Nephron (organoid): ENCODE measurements at regions not wholly inside any gene's neighbourhood (a gene's known extent, or its start where the extent isn't known, plus 50 kb on each side); places are given as distances from the start of the nearest gene placed in this dataset.

ENCODE experiments used
- H3K27ac Mint-ChIP-seq, 3 experiments: 2 replicates each; pipeline ENCODE4 v1.8.0; 2020; ENCODE audit warnings: mixed read lengths in 3 of 3, mild to moderate bottlenecking in 2 of 3, moderate library complexity in 1 of 3
- H3K27me3 Mint-ChIP-seq: 2 replicates; pipeline ENCODE4 v1.8.0; 2021; ENCODE audit warnings: low read depth, mild to moderate bottlenecking, moderate library complexity, mixed read lengths
- H3K36me3 Mint-ChIP-seq: 2 replicates; pipeline ENCODE4 v1.8.0; 2020; ENCODE audit warnings: low read depth, mixed read lengths
- H3K4me1 Mint-ChIP-seq: 2 replicates; pipeline ENCODE4 v1.8.0; 2020; ENCODE audit warnings: mixed read lengths
- H3K4me3 Mint-ChIP-seq, 3 experiments: 2 replicates each; pipeline ENCODE4 v1.8.0; 2020; ENCODE audit warnings: mild to moderate bottlenecking in 3 of 3, mixed read lengths in 3 of 3, moderate library complexity in 2 of 3
- H3K9me3 Mint-ChIP-seq: 2 replicates; pipeline ENCODE4 v1.8.0; 2020; ENCODE audit warnings: mixed read lengths
- TF ChIP-seq, protein P1 (sequence below), 3 experiments: fragments of 200-600 bp; sonication (generic); IDR thresholded peaks; one replicate each; pipeline ENCODE4 v1.5.0; 2021; ENCODE audit warnings: antibody characterized with exemption in 3 of 3; ENCODE audit not compliant: unreplicated experiment in 3 of 3

DNA sequence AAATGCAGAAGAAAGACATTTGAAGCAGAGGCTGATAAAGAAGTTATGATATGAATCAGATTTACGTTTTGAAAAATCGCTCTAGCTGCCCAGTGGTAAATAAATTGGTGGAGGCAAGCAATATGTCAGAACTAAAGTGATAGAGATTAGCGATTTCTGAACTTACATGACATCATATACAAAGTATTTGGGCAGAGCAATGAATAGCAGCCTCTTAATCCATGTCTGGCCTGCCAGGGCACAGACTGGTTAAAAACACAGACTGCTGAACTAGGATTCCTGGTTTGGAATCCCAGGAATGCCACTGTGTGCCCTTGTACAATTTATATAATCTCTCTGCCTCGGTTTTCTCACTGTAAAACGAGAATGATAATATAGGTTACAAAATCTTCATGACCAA lies 243.1 kb upstream of the SETMAR start:
- TF ChIP-seq, protein P1, sequence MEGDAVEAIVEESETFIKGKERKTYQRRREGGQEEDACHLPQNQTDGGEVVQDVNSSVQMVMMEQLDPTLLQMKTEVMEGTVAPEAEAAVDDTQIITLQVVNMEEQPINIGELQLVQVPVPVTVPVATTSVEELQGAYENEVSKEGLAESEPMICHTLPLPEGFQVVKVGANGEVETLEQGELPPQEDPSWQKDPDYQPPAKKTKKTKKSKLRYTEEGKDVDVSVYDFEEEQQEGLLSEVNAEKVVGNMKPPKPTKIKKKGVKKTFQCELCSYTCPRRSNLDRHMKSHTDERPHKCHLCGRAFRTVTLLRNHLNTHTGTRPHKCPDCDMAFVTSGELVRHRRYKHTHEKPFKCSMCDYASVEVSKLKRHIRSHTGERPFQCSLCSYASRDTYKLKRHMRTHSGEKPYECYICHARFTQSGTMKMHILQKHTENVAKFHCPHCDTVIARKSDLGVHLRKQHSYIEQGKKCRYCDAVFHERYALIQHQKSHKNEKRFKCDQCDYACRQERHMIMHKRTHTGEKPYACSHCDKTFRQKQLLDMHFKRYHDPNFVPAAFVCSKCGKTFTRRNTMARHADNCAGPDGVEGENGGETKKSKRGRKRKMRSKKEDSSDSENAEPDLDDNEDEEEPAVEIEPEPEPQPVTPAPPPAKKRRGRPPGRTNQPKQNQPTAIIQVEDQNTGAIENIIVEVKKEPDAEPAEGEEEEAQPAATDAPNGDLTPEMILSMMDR (IDR thresholded peaks at IDR 0.05; ENCODE audit: unreplicated experiment in 3 of 3): no peak
- peak overlapping the region in 2 of 3 experiments; percentile 18 to 32 for H3K27ac Mint-ChIP-seq
- H3K4me3 Mint-ChIP-seq: no peak overlapping the region
- no peaks in the 10 kb centered on the region for H3K9me3 Mint-ChIP-seq
- no peaks in the 10 kb centered on the region for H3K27me3 Mint-ChIP-seq
- H3K4me1 Mint-ChIP-seq: peaks cover 11% of the 10 kb centered on the region
- H3K36me3 Mint-ChIP-seq: no peaks in the 10 kb centered on the region

DNA sequence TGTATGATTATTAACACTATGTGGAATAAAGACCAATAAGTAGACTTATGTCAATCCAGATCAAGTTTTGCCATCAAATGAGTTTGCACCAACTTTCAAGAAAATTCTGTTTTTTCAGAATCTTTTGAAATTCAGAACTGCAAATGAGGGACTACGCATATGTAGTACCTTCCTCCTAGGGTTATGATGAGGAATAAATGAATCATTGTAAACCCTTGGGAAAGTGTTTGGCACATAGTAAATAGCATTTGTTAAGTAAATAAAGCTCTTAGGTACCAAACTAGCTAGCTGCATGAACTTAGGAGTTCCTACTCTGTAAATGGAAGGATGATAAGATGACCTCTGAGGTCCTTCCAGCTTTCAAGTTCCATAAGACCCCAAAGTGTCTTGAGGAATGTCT lies 242.6 kb upstream of the SETMAR start:
- peak overlapping the region in 1 of 3 experiments; percentile 32 for H3K27ac Mint-ChIP-seq
- H3K9me3 Mint-ChIP-seq: no peaks in the 10 kb centered on the region
- TF ChIP-seq, protein P1 (IDR thresholded peaks at IDR 0.05; ENCODE audit: unreplicated experiment in 3 of 3): no peak
- peaks cover 11% of the 10 kb centered on the region for H3K4me1 Mint-ChIP-seq
- no peak overlapping the region for H3K4me3 Mint-ChIP-seq
- H3K36me3 Mint-ChIP-seq: no peaks in the 10 kb centered on the region
- no peaks in the 10 kb centered on the region for H3K27me3 Mint-ChIP-seq

DNA sequence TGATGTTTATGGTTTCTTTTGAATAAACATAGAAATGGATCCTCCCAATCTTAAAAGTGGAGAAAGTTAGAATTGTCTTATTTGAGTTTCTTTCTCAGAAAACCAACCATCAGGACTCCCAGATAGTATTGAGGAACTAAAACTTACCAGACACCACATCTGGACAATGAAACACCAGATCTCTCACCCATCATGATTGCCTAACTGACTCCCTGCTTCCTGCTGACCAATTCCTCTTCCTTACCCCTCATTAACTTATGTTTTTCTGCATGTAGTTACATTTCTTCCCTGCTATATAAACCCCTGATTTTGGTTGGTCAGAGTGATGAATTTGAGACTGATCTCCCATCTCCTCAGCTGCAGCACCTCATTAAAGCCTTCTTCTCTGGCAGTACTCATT lies 242.0 kb upstream of the SETMAR start:
- TF ChIP-seq, protein P1 (IDR thresholded peaks at IDR 0.05; ENCODE audit: unreplicated experiment in 3 of 3): no peak
- H3K27ac Mint-ChIP-seq: no peak overlapping the region
- H3K4me1 Mint-ChIP-seq: peaks cover 11% of the 10 kb centered on the region
- no peak overlapping the region for H3K4me3 Mint-ChIP-seq
- no peaks in the 10 kb centered on the region for H3K36me3 Mint-ChIP-seq
- no peaks in the 10 kb centered on the region for H3K27me3 Mint-ChIP-seq
- H3K9me3 Mint-ChIP-seq: no peaks in the 10 kb centered on the region

DNA sequence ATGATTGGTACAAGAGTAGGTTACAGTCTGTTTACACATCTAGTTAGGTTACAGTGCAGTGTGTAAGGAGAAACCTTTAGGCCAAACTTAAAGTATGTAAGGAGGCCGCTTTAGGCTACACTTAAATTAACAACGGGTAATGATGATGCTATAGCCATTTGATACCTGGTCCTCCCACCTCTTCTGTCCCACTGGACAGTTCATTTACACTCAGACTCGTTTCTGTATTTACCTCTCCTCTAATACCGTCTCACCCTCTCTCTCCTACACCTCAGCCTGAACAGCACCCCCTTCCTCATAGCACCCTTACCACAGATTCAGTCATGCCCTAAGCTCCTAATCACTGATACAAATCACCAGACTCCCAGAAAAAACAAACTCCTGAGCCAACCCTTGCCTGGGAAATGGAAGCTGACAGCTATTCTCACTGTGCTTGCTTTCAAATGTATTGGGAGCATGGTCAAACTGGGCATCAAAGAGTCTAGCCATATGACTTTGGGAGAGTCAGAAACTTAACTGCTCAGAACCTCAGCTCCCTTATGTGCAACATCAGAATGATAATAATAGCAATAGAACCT lies 241.3 kb upstream of the SETMAR start:
- Mint-ChIP-seq H3K27ac (no peak overlapping the region), H3K4me1 (peaks cover 11% of the 10 kb centered on the region)

DNA sequence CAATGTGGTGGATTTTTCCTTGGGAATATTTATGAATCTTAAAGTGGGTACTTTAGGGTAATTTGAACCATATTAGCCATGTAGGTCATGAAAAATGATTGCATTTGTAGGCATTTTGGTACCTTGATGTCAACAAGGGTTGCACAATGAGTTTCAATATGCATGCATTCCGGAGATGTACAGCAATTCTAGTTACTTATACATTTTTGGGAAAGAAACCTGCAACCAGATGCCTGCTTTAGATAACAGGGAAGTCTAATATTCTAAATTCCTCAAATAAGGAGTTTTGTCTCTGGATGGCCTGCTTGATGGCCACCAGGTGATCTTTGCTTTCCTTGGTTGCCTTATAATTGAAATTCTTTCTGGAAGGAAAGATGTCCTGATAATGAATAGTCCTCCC lies 240.5 kb upstream of the SETMAR start:
- H3K4me3 Mint-ChIP-seq: no peak overlapping the region
- TF ChIP-seq, protein P1 (IDR thresholded peaks at IDR 0.05; ENCODE audit: unreplicated experiment in 3 of 3): no peak
- no peaks in the 10 kb centered on the region for H3K9me3 Mint-ChIP-seq
- H3K36me3 Mint-ChIP-seq: no peaks in the 10 kb centered on the region
- H3K4me1 Mint-ChIP-seq: peaks cover 11% of the 10 kb centered on the region
- no peaks in the 10 kb centered on the region for H3K27me3 Mint-ChIP-seq
- H3K27ac Mint-ChIP-seq: no peak overlapping the region

More for the DNA sequence above, 241.3 kb upstream of the SETMAR start:
- no peak overlapping the region for H3K4me3 Mint-ChIP-seq
- H3K27me3 Mint-ChIP-seq: no peaks in the 10 kb centered on the region
- no peaks in the 10 kb centered on the region for H3K36me3 Mint-ChIP-seq
- no peaks in the 10 kb centered on the region for H3K9me3 Mint-ChIP-seq
- TF ChIP-seq, protein P1 (IDR thresholded peaks at IDR 0.05; ENCODE audit: unreplicated experiment in 3 of 3): no peak

DNA sequence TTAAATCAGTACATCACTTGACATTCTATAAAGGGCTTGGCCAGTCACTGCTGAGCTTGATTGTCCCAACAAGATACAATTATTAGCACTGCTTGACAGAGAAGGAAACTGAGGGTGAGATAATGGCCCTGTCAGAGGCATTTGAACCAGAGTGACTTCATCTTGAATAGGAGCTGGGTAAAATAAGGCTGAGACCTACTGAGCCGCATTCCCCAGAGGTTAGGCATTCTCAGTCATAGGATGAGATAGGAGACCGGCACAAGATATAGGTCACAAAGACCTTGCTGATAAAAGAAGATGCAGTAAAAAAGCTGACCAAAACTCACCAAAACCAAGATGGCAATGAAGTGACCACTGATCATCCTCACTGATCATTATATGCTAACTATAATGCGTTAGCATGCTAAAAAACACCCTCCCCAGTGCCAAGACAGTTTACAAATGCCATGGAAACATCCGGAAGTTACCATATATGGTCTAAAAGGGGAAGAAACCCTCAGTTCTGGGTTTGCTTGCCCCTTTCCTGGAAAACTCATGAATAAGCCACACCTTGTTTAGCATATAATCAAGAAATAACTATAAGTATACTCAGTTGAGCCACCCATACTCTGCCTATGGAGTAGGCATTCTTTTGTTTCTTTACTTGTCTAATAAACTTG lies 239.1 kb upstream of the SETMAR start:
- Mint-ChIP-seq H3K27ac (no peak overlapping the region), H3K9me3 (no peaks in the 10 kb centered on the region)

More for the DNA sequence above, 239.1 kb upstream of the SETMAR start:
- TF ChIP-seq, protein P1 (IDR thresholded peaks at IDR 0.05; ENCODE audit: unreplicated experiment in 3 of 3): no peak
- Mint-ChIP-seq H3K27me3 (no peaks in the 10 kb centered on the region), H3K4me3 (no peak overlapping the region), H3K4me1 (peaks cover 11% of the 10 kb centered on the region), H3K36me3 (no peaks in the 10 kb centered on the region)
